Endothelial cell of umbilical vein (primary cell): ENCODE measurements at regions not wholly inside any gene's neighbourhood (a gene's known extent, or its start where the extent isn't known, plus 50 kb on each side); places are given as distances from the start of the nearest gene placed in this dataset.

Source experiments
- BruUV-seq: library from RNA; stranded (reverse); fragments of 400-500 nt; replicated peaks from 2 replicates; lab custom pipeline; 2021; lab: Mats Ljungman, UMichigan
- CTCF ChIA-PET: fragments of 300-600, 350-600 bp; sonication (Branson Sonifier 250); formaldehyde crosslinking; loops from one replicate; lab custom pipeline; 2021; ENCODE audit warnings: antibody characterized with exemption, inconsistent platforms; lab: Charles Lee
- POLR2A ChIA-PET: fragments of 300-600, 350-600 bp; sonication (Branson Sonifier 250); formaldehyde crosslinking; loops from one replicate; lab custom pipeline; 2021; ENCODE audit warnings: antibody characterized with exemption, inconsistent platforms; lab: Charles Lee
- DNase-seq: peaks from one replicate; pipeline ENCODE4 v3.0.0-alpha.2; 2011; ENCODE audit warnings: low read depth, low spot score
- FAIRE-seq: peaks from 2 replicates; lab custom pipeline; 2011; peaks lifted over from hg19 to GRCh38; lab: Jason Lieb, UNC
- H2AFZ ChIP-seq: 2 replicates; pipeline ENCODE4 v1.6.0; 2012; ENCODE audit warnings: low read depth, low read length, control low read depth, inconsistent platforms
- H3K27ac ChIP-seq: 2 replicates; pipeline ENCODE4 v1.5.1; 2011; ENCODE audit warnings: low read depth, mild to moderate bottlenecking, control low read depth, low read length, moderate library complexity; ENCODE audit not compliant: insufficient read depth
- H3K27me3 ChIP-seq, 2 experiments: 2 replicates each; pipeline versions ENCODE4 v1.6.0 to v1.6.1; 2011; ENCODE audit warnings: low read length in 2 of 2, mixed read lengths in 1 of 2; ENCODE audit not compliant: control insufficient read depth in 2 of 2, insufficient read depth in 2 of 2
- H3K36me3 ChIP-seq, 2 experiments: 2 replicates in 1 of 2; 3 replicates in 1 of 2; pipeline ENCODE4 v1.5.1; 2011; ENCODE audit warnings: low read length in 2 of 2, mild to moderate bottlenecking in 1 of 2, moderate library complexity in 1 of 2; ENCODE audit not compliant: control insufficient read depth in 2 of 2, insufficient read depth in 2 of 2; ENCODE audit errors: extremely low read depth in 1 of 2
- H3K4me1 ChIP-seq: 3 replicates; pipeline ENCODE4 v1.5.1; 2011; ENCODE audit warnings: mild to moderate bottlenecking, low read length; ENCODE audit not compliant: control insufficient read depth, insufficient read depth; ENCODE audit errors: extremely low read depth
- H3K4me2 ChIP-seq: 2 replicates; pipeline ENCODE4 v1.6.1; 2011; ENCODE audit warnings: low read length, control low read depth, mixed read lengths; ENCODE audit not compliant: insufficient read depth
- H3K4me3 ChIP-seq, 3 experiments: fragments of 200-600 bp in 1 of 3; sonication (generic), shearing (Covaris generic) in 1 of 3; replicated peaks in 1 of 3; 2 replicates each; pipeline ENCODE4 v1.5.1; 2011 to 2016; ENCODE audit warnings: control low read depth in 3 of 3, low read length in 3 of 3, mild to moderate bottlenecking in 2 of 3, inconsistent platforms in 1 of 3, low read depth in 1 of 3, moderate library complexity in 1 of 3; ENCODE audit not compliant: insufficient read depth in 1 of 3
- H3K79me2 ChIP-seq: 2 replicates; pipeline ENCODE4 v1.6.0; 2012; ENCODE audit warnings: low read length, inconsistent platforms; ENCODE audit not compliant: control insufficient read depth, insufficient read depth
- H3K9ac ChIP-seq: replicated peaks from 2 replicates; pipeline ENCODE3; 2011; ENCODE audit warnings: low read length, control low read depth; ENCODE audit not compliant: insufficient read depth; ENCODE audit errors: extremely low read depth
- H3K9me1 ChIP-seq: replicated peaks from 3 replicates; pipeline ENCODE4 v1.6.0; 2011; ENCODE audit warnings: mild to moderate bottlenecking, low read length; ENCODE audit not compliant: control insufficient read depth, insufficient read depth; ENCODE audit errors: extremely low read depth
- H3K9me3 ChIP-seq: replicated peaks from 2 replicates; pipeline ENCODE4 v1.5.1; 2012; ENCODE audit warnings: low read length, inconsistent platforms; ENCODE audit not compliant: control insufficient read depth, insufficient read depth
- H4K20me1 ChIP-seq: replicated peaks from 2 replicates; pipeline ENCODE3; 2011; ENCODE audit warnings: mild to moderate bottlenecking, low read length; ENCODE audit not compliant: control insufficient read depth, insufficient read depth; ENCODE audit errors: extremely low read depth
- EZH2 ChIP-seq: IDR thresholded peaks from 2 replicates; pipeline ENCODE4 v1.6.1; 2012; ENCODE audit warnings: borderline replicate concordance, low read depth, mild to moderate bottlenecking, moderate library complexity, low read length, inconsistent platforms; ENCODE audit not compliant: severe bottlenecking
- FOS ChIP-seq: IDR thresholded peaks from 2 replicates; pipeline ENCODE4 v1.6.1; 2011; ENCODE audit warnings: mild to moderate bottlenecking, low read length, moderate library complexity, borderline replicate concordance; ENCODE audit not compliant: insufficient read depth
- GATA2 ChIP-seq: IDR thresholded peaks from 2 replicates; pipeline ENCODE4 v1.7.0; 2011; ENCODE audit warnings: low read depth, mild to moderate bottlenecking, moderate library complexity, mixed read lengths, low read length; ENCODE audit not compliant: insufficient read length, insufficient read depth
- JUN ChIP-seq: IDR thresholded peaks from 2 replicates; pipeline ENCODE4 v1.6.1; 2011; ENCODE audit warnings: borderline replicate concordance, low read depth; ENCODE audit not compliant: insufficient read length, insufficient read depth
- POLR2A ChIP-seq: IDR thresholded peaks from 2 replicates; pipeline ENCODE4 v1.6.1; 2012; ENCODE audit warnings: low read depth, mild to moderate bottlenecking, control low read depth, low read length
- POLR2AphosphoS5 ChIP-seq: IDR thresholded peaks from 2 replicates; pipeline ENCODE4 v1.6.1; 2012; ENCODE audit warnings: low read depth, mild to moderate bottlenecking, control low read depth, low read length, moderate library complexity; ENCODE audit not compliant: insufficient read depth
- dilution Hi-C: fragments of 300-500 bp; cut with MboI; formaldehyde crosslinking; loops from one replicate; pipeline ENCODE4 v1.15.0; 2019; ENCODE audit warnings: low sequenced_read_pairs; ENCODE audit not compliant: extremely low pct_ligation_motif_present
- intact Hi-C: fragments of 100-400 bp; cut with micrococcal nuclease; formaldehyde crosslinking; loops from one replicate; pipeline ENCODE4 v1.10.0; 2022
- TF ChIP-seq, protein P1 (sequence below): IDR thresholded peaks from 2 replicates; pipeline ENCODE4 v1.6.1; 2011; ENCODE audit not compliant: insufficient read depth, insufficient read length
- TF ChIP-seq, protein P2 (sequence below), 2 donors: IDR thresholded peaks; 1 replicate in 1 of 2; 2 replicates in 1 of 2; pipeline ENCODE4 v1.5.1; 2011; ENCODE audit warnings: low read length in 2 of 2, mild to moderate bottlenecking in 2 of 2, moderate library complexity in 2 of 2, control low read depth in 1 of 2, inconsistent platforms in 1 of 2, low read depth in 1 of 2; ENCODE audit not compliant: insufficient read depth in 1 of 2; ENCODE audit errors: extremely low read depth in 1 of 2

DNA sequence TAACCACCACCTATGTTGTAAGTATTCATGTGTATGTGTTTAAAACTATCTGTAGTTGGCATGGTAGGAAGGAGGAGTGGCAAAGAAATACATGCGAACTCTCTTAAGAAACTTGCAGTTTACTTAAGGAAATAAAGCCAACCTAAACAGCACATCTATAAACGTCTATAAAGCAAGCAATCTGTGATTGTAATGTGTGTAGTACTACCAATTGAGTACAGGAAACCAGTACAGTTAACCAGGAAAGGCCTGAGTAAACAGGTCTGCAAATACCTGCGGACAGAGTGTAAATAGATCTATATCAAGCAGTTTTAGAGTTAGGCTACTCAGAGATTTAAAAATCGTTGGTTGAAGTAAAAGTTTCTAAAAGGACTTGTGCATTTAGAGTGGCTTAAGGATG is 59.5 kb upstream of the AMOTL1 start:
- Histone ChIP-seq H3K9me3 (no peaks in the 10 kb centered on the region), H3K36me3 (no peaks in the 10 kb centered on the region), H3K4me1 (no peaks in the 10 kb centered on the region), H3K9ac (no peak overlapping the region), H3K4me3 (no peak overlapping the region), H2AFZ (no peak overlapping the region), H3K27me3 (peaks cover 8 to 11% of the 10 kb centered on the region in 2 experiments), H3K9me1 (no peaks in the 10 kb centered on the region), H3K4me2 (no peak overlapping the region), H3K79me2 (no peaks in the 10 kb centered on the region), H4K20me1 (no peaks in the 10 kb centered on the region), H3K27ac (no peak overlapping the region)
- FAIRE-seq (no peak), DNase-seq (peak; percentile 47)
- ChIA-PET POLR2A (no interaction called here), CTCF (no interaction called here)
- no TSS peak for BruUV-seq
- TF ChIP-seq, protein P1, sequence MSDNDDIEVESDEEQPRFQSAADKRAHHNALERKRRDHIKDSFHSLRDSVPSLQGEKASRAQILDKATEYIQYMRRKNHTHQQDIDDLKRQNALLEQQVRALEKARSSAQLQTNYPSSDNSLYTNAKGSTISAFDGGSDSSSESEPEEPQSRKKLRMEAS = no peak
- TF ChIP-seq JUN (no peak), POLR2A (no peak), GATA2 (no peak), EZH2 (no peak), POLR2AphosphoS5 (no peak), FOS (no peak)
- TF ChIP-seq, protein P2, sequence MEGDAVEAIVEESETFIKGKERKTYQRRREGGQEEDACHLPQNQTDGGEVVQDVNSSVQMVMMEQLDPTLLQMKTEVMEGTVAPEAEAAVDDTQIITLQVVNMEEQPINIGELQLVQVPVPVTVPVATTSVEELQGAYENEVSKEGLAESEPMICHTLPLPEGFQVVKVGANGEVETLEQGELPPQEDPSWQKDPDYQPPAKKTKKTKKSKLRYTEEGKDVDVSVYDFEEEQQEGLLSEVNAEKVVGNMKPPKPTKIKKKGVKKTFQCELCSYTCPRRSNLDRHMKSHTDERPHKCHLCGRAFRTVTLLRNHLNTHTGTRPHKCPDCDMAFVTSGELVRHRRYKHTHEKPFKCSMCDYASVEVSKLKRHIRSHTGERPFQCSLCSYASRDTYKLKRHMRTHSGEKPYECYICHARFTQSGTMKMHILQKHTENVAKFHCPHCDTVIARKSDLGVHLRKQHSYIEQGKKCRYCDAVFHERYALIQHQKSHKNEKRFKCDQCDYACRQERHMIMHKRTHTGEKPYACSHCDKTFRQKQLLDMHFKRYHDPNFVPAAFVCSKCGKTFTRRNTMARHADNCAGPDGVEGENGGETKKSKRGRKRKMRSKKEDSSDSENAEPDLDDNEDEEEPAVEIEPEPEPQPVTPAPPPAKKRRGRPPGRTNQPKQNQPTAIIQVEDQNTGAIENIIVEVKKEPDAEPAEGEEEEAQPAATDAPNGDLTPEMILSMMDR (IDR thresholded peaks at IDR 0.05; ENCODE audit: extremely low read depth in 1 of 2, insufficient read depth in 1 of 2, low read depth in 1 of 2, low read length in 2 of 2) = no peak
- intact Hi-C loops = loop anchor here (1.0 kb wide), 1 partner anchor 9 kb away; no protein-coding TSS in a partner anchor
- dilution Hi-C loops = no loop called here
